Natural killer cell (primary cell): ENCODE measurements at regions not wholly inside any gene's neighbourhood (a gene's known extent, or its start where the extent isn't known, plus 50 kb on each side); places are given as distances from the start of the nearest gene placed in this dataset.

Experiments used
- ATAC-seq, 3 donors: fragments of 150-1000 bp in 2 of 3; fragments of 200-7000 bp in 1 of 3; cut with Tn5 transposase; 1 replicate in 1 of 3; 2 replicates in 2 of 3; pipeline ENCODE4 v1.10.0; 2021; ENCODE audit warnings: mild to moderate bottlenecking in 2 of 3, moderate library complexity in 2 of 3
- DNase-seq, 2 donors: peaks; one replicate each; pipeline versions ENCODE4 v3.0.0 to v3.0.0-alpha.2; 2013 to 2021; ENCODE audit warnings: mixed read lengths in 1 of 2
- H3K27ac ChIP-seq: one replicate; pipeline ENCODE4 v1.5.1; 2013; ENCODE audit warnings: mild to moderate bottlenecking, low read length
- H3K27me3 ChIP-seq: one replicate; pipeline ENCODE4 v1.6.1; 2013; ENCODE audit warnings: low read length; ENCODE audit not compliant: control insufficient read depth, insufficient read depth
- H3K36me3 ChIP-seq: one replicate; pipeline ENCODE4 v1.6.1; 2013; ENCODE audit warnings: low read length; ENCODE audit not compliant: control insufficient read depth, insufficient read depth
- H3K4me1 ChIP-seq: one replicate; pipeline ENCODE4 v1.6.1; 2013; ENCODE audit warnings: low read length; ENCODE audit not compliant: control insufficient read depth, insufficient read depth
- H3K4me3 ChIP-seq: one replicate; pipeline ENCODE4 v1.5.1; 2013; ENCODE audit warnings: low read length
- H3K9me3 ChIP-seq: one replicate; pipeline ENCODE4 v1.6.1; 2013; ENCODE audit warnings: low read length; ENCODE audit not compliant: control insufficient read depth, insufficient read depth
- H3K27ac Mint-ChIP-seq, 2 donors: one replicate each; pipeline ENCODE4 v1.8.0; 2022; ENCODE audit warnings: mild to moderate bottlenecking in 2 of 2, mixed read lengths in 2 of 2, moderate library complexity in 1 of 2
- H3K27me3 Mint-ChIP-seq, 2 donors: one replicate each; pipeline ENCODE4 v1.8.0; 2022; ENCODE audit warnings: low read depth in 2 of 2, mixed read lengths in 2 of 2
- H3K36me3 Mint-ChIP-seq: one replicate; pipeline ENCODE4 v1.8.0; 2022; ENCODE audit warnings: mixed read lengths
- H3K4me1 Mint-ChIP-seq, 2 donors: one replicate each; pipeline ENCODE4 v1.8.0; 2022; ENCODE audit warnings: mixed read lengths in 2 of 2
- H3K4me3 Mint-ChIP-seq: one replicate; pipeline ENCODE4 v1.8.0; 2022; ENCODE audit warnings: mild to moderate bottlenecking, moderate library complexity, mixed read lengths
- H3K9me3 Mint-ChIP-seq, 2 donors: one replicate each; pipeline ENCODE4 v1.8.0; 2022; ENCODE audit warnings: mixed read lengths in 2 of 2
- CTCF ChIP-seq: fragments of 200-600 bp; IDR thresholded peaks from one replicate; pipeline ENCODE4 v1.8.0; 2022; ENCODE audit warnings: antibody characterized with exemption
- WGBS: methylation state at CpG from one replicate; pipeline ENCODE4 v1.1.7; 2013; ENCODE audit warnings: missing lambda C conversion rate; ENCODE audit not compliant: insufficient coverage; 5-methylcytosine and 5-hydroxymethylcytosine counted together
- intact Hi-C: fragments of 100-400 bp; cut with micrococcal nuclease; formaldehyde crosslinking; loops from one replicate; pipeline ENCODE4 v1.14.2; 2022

GRCh38 chr3:102230057-102230456, 204.8 kb upstream of the ZPLD1 start:
- no peak overlapping the region for H3K4me3 Mint-ChIP-seq
- intact Hi-C loops, result no loop called here

GRCh38 chr3:102233881-102234280, 200.9 kb upstream of the ZPLD1 start:
- WGBS, result 53% methylated on average over 1 of the region's 1 CpG
- H3K4me1 ChIP-seq, result peaks cover 3% of the 10 kb centered on the region
- Mint-ChIP-seq H3K27me3 (peaks cover 0 to 9% of the 10 kb centered on the region in 2 donors), H3K9me3 (no peaks in the 10 kb centered on the region), H3K4me3 (no peak overlapping the region), H3K27ac (no peak overlapping the region), H3K4me1 (no peaks in the 10 kb centered on the region), H3K36me3 (no peaks in the 10 kb centered on the region)
- no peak for DNase-seq
- no peaks in the 10 kb centered on the region for H3K36me3 ChIP-seq
- H3K27ac ChIP-seq, result no peak overlapping the region
- H3K27me3 ChIP-seq, result no peaks in the 10 kb centered on the region
- H3K9me3 ChIP-seq, result no peaks in the 10 kb centered on the region
- no peak for TF ChIP-seq CTCF
- no peak for ATAC-seq
- intact Hi-C loops, result loop anchor here (2.0 kb wide), 1 partner anchor 303 kb away; no protein-coding TSS in a partner anchor
- no peak overlapping the region for H3K4me3 ChIP-seq

More at GRCh38 chr3:102230057-102230456, 204.8 kb upstream of the ZPLD1 start:
- TF ChIP-seq CTCF, result no peak
- Mint-ChIP-seq H3K36me3 (no peaks in the 10 kb centered on the region), H3K4me1 (no peaks in the 10 kb centered on the region), H3K9me3 (no peaks in the 10 kb centered on the region), H3K27me3 (peaks cover 2 to 10% of the 10 kb centered on the region in 2 donors), H3K27ac (no peak overlapping the region)
- DNase-seq (no peak), ATAC-seq (no peak)
- Histone ChIP-seq H3K27me3 (no peaks in the 10 kb centered on the region), H3K27ac (no peak overlapping the region), H3K4me3 (no peak overlapping the region), H3K36me3 (no peaks in the 10 kb centered on the region), H3K4me1 (peaks cover 3% of the 10 kb centered on the region), H3K9me3 (no peaks in the 10 kb centered on the region)
- WGBS, result 90% methylated on average over 2 of the region's 2 CpGs

- DNase-seq (no peak), ATAC-seq (peak in 1 of 3 donors; percentile 36)
- no peaks in the 10 kb centered on the region for H3K27me3 ChIP-seq
- Mint-ChIP-seq H3K4me3 (no peak overlapping the region), H3K27me3 (peaks cover 0 to 10% of the 10 kb centered on the region in 2 donors), H3K9me3 (no peaks in the 10 kb centered on the region), H3K36me3 (no peaks in the 10 kb centered on the region), H3K27ac (no peak overlapping the region), H3K4me1 (no peaks in the 10 kb centered on the region)
- WGBS, result 92% methylated on average over 5 of the region's 5 CpGs
- H3K4me3 ChIP-seq, result no peak overlapping the region
- intact Hi-C loops, result loop anchor here (2.0 kb wide), 1 partner anchor 301 kb away; no protein-coding TSS in a partner anchor
- peak; percentile 37 for TF ChIP-seq CTCF
- no peaks in the 10 kb centered on the region for H3K4me1 ChIP-seq
- no peaks in the 10 kb centered on the region for H3K36me3 ChIP-seq
- H3K9me3 ChIP-seq, result no peaks in the 10 kb centered on the region
- no peak overlapping the region for H3K27ac ChIP-seq
Observed at GRCh38 chr3:102235679-102236078, 199.1 kb upstream of the ZPLD1 start.

GRCh38 chr3:102237181-102237580, 197.6 kb upstream of the ZPLD1 start:
- Histone ChIP-seq H3K4me1 (no peaks in the 10 kb centered on the region), H3K9me3 (no peaks in the 10 kb centered on the region), H3K4me3 (no peak overlapping the region), H3K36me3 (no peaks in the 10 kb centered on the region), H3K27ac (no peak overlapping the region), H3K27me3 (no peaks in the 10 kb centered on the region)
- 85% methylated on average over 2 of the region's 3 CpGs for WGBS
- Mint-ChIP-seq H3K4me1 (no peaks in the 10 kb centered on the region), H3K27ac (no peak overlapping the region), H3K36me3 (no peaks in the 10 kb centered on the region), H3K4me3 (no peak overlapping the region), H3K9me3 (no peaks in the 10 kb centered on the region), H3K27me3 (peaks cover 0 to 14% of the 10 kb centered on the region in 2 donors)
- no peak for TF ChIP-seq CTCF
- ATAC-seq, result no peak
- intact Hi-C loops, result no loop called here
- DNase-seq, result no peak
